ENCODE measurements at regions not wholly inside any gene's neighbourhood (a gene's known extent, or its start where the extent isn't known, plus 50 kb on each side); places are given as distances from the start of the nearest gene placed in this dataset.
"Not testable (repeated sequence)": the region's sequence is repeated elsewhere in the genome, so short reads cannot be mapped to it uniquely, and the experiment has no call there.

- DNase-seq, result no peak
These were observed 53.0 kb upstream of the CA12 start for GRCh38 chr15:63434576-63435186.

- DNase-seq, result no peak
These were observed 53.7 kb upstream of the CA12 start for GRCh38 chr15:63435204-63435820.

GRCh38 chr15:63436341-63436740 lies 54.7 kb upstream of the CA12 start:
- DNase-seq, result no peak

- peak in 1 of 2 experiments; percentile 5 for DNase-seq
These were observed 55.3 kb upstream of the CA12 start for GRCh38 chr15:63436872-63437375.

GRCh38 chr15:63439536-63440264 lies 58.1 kb upstream of the CA12 start:
- DNase-seq, result no peak

GRCh38 chr15:63440265-63440648 lies 58.6 kb upstream of the CA12 start:
- no peak for DNase-seq

GRCh38 chr15:63440756-63441155 lies 59.1 kb upstream of the CA12 start:
- DNase-seq, result no peak

- no peak for DNase-seq
These were observed 59.6 kb upstream of the CA12 start for GRCh38 chr15:63441266-63441665.

- no peak for DNase-seq
These were observed 60.4 kb upstream of the CA12 start for GRCh38 chr15:63442080-63442479.

GRCh38 chr15:63444611-63445010 lies 59.8 kb upstream of the USP3 start:
- DNase-seq, result no peak

- no peak for DNase-seq
These were observed 58.1 kb upstream of the USP3 start for GRCh38 chr15:63446255-63446654.

- peak in 1 of 2 experiments; percentile 12 for DNase-seq
These were observed 57.2 kb upstream of the USP3 start for GRCh38 chr15:63447017-63447676.

GRCh38 chr15:63448266-63448665 lies 56.1 kb upstream of the USP3 start:
- DNase-seq, result no peak

GRCh38 chr15:63448872-63449555 lies 55.4 kb upstream of the USP3 start:
- not testable (repeated sequence) for DNase-seq

GRCh38 chr15:63449731-63450130 lies 54.7 kb upstream of the USP3 start:
- DNase-seq, result no peak

GRCh38 chr15:63450884-63451225 lies 53.5 kb upstream of the USP3 start:
- no peak for DNase-seq

- no peak for DNase-seq
These were observed 52.6 kb upstream of the USP3 start for GRCh38 chr15:63451671-63452315.

GRCh38 chr15:63452552-63453136 lies 51.7 kb upstream of the USP3 start:
- no peak for DNase-seq

- DNase-seq, result no peak
These were observed 51.0 kb upstream of the USP3 start for GRCh38 chr15:63453186-63453905.

GRCh38 chr15:63454503-63455211 lies 49.7 kb upstream of the USP3 start:
- DNase-seq, result no peak

Measured in NCI-H1930 (cell line).